ENCODE measurements at regions not wholly inside any gene's neighbourhood (a gene's known extent, or its start where the extent isn't known, plus 50 kb on each side); places are given as distances from the start of the nearest gene placed in this dataset.

DNA sequence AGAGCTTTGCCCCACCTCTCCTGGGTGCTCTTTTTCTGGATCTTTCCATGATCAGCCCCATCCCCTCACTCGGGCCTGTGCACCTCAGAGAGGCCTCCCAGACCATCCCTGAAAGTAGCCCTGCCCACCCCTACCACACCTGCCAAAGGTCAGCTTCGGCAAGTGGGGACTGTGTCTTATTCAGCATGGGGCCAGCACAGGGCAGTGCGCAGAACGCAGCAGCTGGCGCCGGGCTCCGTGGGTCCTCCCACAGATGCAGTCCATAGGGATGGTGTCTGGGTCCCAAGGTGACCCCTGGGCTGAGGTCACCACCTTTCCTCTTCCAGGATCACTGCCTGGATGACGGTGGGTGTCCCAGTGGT lies 79.4 kb downstream of the CEBPB start:
- TF ChIP-seq, protein P1, sequence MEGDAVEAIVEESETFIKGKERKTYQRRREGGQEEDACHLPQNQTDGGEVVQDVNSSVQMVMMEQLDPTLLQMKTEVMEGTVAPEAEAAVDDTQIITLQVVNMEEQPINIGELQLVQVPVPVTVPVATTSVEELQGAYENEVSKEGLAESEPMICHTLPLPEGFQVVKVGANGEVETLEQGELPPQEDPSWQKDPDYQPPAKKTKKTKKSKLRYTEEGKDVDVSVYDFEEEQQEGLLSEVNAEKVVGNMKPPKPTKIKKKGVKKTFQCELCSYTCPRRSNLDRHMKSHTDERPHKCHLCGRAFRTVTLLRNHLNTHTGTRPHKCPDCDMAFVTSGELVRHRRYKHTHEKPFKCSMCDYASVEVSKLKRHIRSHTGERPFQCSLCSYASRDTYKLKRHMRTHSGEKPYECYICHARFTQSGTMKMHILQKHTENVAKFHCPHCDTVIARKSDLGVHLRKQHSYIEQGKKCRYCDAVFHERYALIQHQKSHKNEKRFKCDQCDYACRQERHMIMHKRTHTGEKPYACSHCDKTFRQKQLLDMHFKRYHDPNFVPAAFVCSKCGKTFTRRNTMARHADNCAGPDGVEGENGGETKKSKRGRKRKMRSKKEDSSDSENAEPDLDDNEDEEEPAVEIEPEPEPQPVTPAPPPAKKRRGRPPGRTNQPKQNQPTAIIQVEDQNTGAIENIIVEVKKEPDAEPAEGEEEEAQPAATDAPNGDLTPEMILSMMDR (IDR thresholded peaks at IDR 0.05): no peak
- TF ChIP-seq, protein P2, sequence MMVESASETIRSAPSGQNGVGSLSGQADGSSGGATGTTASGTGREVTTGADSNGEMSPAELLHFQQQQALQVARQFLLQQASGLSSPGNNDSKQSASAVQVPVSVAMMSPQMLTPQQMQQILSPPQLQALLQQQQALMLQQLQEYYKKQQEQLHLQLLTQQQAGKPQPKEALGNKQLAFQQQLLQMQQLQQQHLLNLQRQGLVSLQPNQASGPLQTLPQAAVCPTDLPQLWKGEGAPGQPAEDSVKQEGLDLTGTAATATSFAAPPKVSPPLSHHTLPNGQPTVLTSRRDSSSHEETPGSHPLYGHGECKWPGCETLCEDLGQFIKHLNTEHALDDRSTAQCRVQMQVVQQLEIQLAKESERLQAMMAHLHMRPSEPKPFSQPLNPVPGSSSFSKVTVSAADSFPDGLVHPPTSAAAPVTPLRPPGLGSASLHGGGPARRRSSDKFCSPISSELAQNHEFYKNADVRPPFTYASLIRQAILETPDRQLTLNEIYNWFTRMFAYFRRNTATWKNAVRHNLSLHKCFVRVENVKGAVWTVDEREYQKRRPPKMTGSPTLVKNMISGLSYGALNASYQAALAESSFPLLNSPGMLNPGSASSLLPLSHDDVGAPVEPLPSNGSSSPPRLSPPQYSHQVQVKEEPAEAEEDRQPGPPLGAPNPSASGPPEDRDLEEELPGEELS (CRISPR knock-in tag; IDR thresholded peaks at IDR 0.05): no peak
- TF ChIP-seq, protein P3, sequence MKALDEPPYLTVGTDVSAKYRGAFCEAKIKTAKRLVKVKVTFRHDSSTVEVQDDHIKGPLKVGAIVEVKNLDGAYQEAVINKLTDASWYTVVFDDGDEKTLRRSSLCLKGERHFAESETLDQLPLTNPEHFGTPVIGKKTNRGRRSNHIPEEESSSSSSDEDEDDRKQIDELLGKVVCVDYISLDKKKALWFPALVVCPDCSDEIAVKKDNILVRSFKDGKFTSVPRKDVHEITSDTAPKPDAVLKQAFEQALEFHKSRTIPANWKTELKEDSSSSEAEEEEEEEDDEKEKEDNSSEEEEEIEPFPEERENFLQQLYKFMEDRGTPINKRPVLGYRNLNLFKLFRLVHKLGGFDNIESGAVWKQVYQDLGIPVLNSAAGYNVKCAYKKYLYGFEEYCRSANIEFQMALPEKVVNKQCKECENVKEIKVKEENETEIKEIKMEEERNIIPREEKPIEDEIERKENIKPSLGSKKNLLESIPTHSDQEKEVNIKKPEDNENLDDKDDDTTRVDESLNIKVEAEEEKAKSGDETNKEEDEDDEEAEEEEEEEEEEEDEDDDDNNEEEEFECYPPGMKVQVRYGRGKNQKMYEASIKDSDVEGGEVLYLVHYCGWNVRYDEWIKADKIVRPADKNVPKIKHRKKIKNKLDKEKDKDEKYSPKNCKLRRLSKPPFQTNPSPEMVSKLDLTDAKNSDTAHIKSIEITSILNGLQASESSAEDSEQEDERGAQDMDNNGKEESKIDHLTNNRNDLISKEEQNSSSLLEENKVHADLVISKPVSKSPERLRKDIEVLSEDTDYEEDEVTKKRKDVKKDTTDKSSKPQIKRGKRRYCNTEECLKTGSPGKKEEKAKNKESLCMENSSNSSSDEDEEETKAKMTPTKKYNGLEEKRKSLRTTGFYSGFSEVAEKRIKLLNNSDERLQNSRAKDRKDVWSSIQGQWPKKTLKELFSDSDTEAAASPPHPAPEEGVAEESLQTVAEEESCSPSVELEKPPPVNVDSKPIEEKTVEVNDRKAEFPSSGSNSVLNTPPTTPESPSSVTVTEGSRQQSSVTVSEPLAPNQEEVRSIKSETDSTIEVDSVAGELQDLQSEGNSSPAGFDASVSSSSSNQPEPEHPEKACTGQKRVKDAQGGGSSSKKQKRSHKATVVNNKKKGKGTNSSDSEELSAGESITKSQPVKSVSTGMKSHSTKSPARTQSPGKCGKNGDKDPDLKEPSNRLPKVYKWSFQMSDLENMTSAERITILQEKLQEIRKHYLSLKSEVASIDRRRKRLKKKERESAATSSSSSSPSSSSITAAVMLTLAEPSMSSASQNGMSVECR (CRISPR knock-in tag; IDR thresholded peaks at IDR 0.05; ENCODE audit: borderline replicate concordance): no peak
- TF ChIP-seq, protein P4, sequence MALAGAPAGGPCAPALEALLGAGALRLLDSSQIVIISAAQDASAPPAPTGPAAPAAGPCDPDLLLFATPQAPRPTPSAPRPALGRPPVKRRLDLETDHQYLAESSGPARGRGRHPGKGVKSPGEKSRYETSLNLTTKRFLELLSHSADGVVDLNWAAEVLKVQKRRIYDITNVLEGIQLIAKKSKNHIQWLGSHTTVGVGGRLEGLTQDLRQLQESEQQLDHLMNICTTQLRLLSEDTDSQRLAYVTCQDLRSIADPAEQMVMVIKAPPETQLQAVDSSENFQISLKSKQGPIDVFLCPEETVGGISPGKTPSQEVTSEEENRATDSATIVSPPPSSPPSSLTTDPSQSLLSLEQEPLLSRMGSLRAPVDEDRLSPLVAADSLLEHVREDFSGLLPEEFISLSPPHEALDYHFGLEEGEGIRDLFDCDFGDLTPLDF (CRISPR knock-in tag; IDR thresholded peaks at IDR 0.05): no peak

Measured in WTC11 (cell line).